PC-9 (cell line): ENCODE measurements at regions not wholly inside any gene's neighbourhood (a gene's known extent, or its start where the extent isn't known, plus 50 kb on each side); places are given as distances from the start of the nearest gene placed in this dataset.
A peak's percentile ranks its signal among the peaks of the same experiment; 100 is the strongest.

ENCODE experiments used
- BruUV-seq: library from RNA; stranded (reverse); fragments of 400-500 nt; replicated peaks from 2 replicates; lab custom pipeline; 2021; lab: Mats Ljungman, UMichigan
- CTCF ChIA-PET: fragments of 300-600 bp; sonication (Branson Sonifier 250); formaldehyde crosslinking; loops from one replicate; lab custom pipeline; 2022; ENCODE audit warnings: antibody characterized with exemption; lab: Charles Lee
- POLR2A ChIA-PET: fragments of 300-600 bp; sonication (Branson Sonifier 250); formaldehyde crosslinking; loops from one replicate; lab custom pipeline; 2022; ENCODE audit warnings: antibody characterized with exemption; ENCODE audit not compliant: unreplicated experiment; lab: Charles Lee
- DNase-seq, 2 experiments: peaks; one replicate each; pipeline versions ENCODE4 v3.0.0 to v3.0.0-alpha.2; 2015 to 2022; ENCODE audit warnings: mixed read lengths in 1 of 2
- H2AFZ ChIP-seq: fragments of 200-600 bp; sonication (generic); 2 replicates; pipeline ENCODE4 v1.8.1; 2017; ENCODE audit warnings: antibody characterized with exemption
- H3F3A ChIP-seq: fragments of 200-600 bp; sonication (generic); 2 replicates; pipeline ENCODE4 v1.8.1; 2017; ENCODE audit warnings: antibody characterized with exemption, mild to moderate bottlenecking, low read depth; ENCODE audit not compliant: insufficient read depth
- H3K27ac ChIP-seq: fragments of 200-600 bp; sonication (generic); 2 replicates; pipeline ENCODE4 v1.6.1; 2016; ENCODE audit warnings: mixed run types
- H3K27me3 ChIP-seq: fragments of 200-600 bp; sonication (generic); 2 replicates; pipeline ENCODE4 v1.6.1; 2016; ENCODE audit warnings: low read depth, mixed run types; ENCODE audit not compliant: insufficient read depth
- H3K36me3 ChIP-seq: fragments of 200-600 bp; sonication (generic); 2 replicates; pipeline ENCODE4 v1.6.1; 2016; ENCODE audit warnings: low read depth, mixed run types
- H3K4me1 ChIP-seq: fragments of 200-600 bp; sonication (generic); replicated peaks from 2 replicates; pipeline ENCODE4 v1.6.1; 2016; ENCODE audit warnings: mixed run types; ENCODE audit not compliant: insufficient read depth
- H3K4me2 ChIP-seq: fragments of 200-600 bp; sonication (generic); 2 replicates; pipeline ENCODE4 v1.6.1; 2017; ENCODE audit warnings: mixed run types
- H3K4me3 ChIP-seq: fragments of 200-600 bp; sonication (generic); 2 replicates; pipeline ENCODE4 v1.6.1; 2016; ENCODE audit warnings: mixed run types
- H3K79me2 ChIP-seq: fragments of 200-600 bp; sonication (generic); 2 replicates; pipeline ENCODE4 v1.6.1; 2017; ENCODE audit warnings: low read depth, mixed run types
- H3K9me2 ChIP-seq: fragments of 200-600 bp; sonication (generic); 2 replicates; pipeline ENCODE4 v1.8.1; 2017; ENCODE audit warnings: mild to moderate bottlenecking; ENCODE audit not compliant: insufficient read depth
- H3K9me3 ChIP-seq: fragments of 200-600 bp; sonication (generic); 2 replicates; pipeline ENCODE4 v1.8.1; 2016; ENCODE audit warnings: low read depth; ENCODE audit not compliant: insufficient read depth
- H4K20me1 ChIP-seq: fragments of 200-600 bp; sonication (generic); 2 replicates; pipeline ENCODE4 v1.8.1; 2017; ENCODE audit not compliant: insufficient read depth
- EZH2 ChIP-seq: fragments of 200-600 bp; sonication (generic); IDR thresholded peaks from 2 replicates; pipeline ENCODE4 v1.8.0; 2017; ENCODE audit warnings: antibody characterized with exemption, low read depth
- intact Hi-C: fragments of 100-400 bp; cut with micrococcal nuclease; formaldehyde crosslinking; loops from one replicate; pipeline ENCODE4 v1.10.0; 2022; ENCODE audit not compliant: unreplicated experiment
- TF ChIP-seq, protein P1 (sequence below): fragments of 200-600 bp; sonication (generic); conservative IDR thresholded peaks from 2 replicates; pipeline ENCODE4 v1.6.1; 2017; ENCODE audit warnings: mixed run types, antibody characterized with exemption, mild to moderate bottlenecking, moderate library complexity

DNA sequence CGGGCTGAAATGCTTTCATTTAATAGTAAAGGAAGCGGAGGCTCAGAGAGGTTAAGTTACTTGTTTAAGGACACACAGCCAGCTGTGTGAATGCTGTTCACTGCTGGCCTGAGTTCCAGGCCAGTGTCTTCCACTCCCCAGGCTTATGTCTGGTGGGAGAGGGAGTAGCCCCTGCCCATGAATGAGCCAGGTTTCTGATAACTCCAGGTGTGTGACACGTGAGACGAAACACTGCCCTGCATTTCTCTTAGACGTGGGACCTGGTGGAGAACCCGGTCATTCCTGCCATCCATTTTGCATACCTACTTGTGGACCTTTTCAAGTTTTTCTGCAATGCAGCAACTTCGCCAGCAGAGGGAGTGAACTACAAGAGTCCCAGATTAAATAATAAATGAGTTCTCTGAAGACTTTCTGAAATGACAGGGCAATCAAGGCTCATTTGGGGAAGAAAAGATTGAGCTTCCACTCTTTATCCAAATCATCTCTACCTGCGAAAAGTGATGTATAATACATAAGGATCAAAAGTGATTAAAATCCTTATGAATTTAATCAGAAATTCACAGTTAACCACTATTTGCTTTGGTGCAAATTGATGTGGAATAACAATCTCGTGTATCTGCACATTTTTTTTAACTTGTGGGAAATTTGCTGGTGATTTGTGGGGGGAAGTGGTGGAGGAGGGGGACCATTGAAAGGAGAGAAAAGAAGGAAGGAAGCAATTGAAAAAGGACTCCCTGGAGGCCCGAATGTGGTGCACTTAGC lies 79.4 kb upstream of the ASB18 start:
- no TSS peak for BruUV-seq
- no peak overlapping the region for H3K4me3 ChIP-seq
- peaks cover 84% of the 10 kb centered on the region for H3K27me3 ChIP-seq
- H3K36me3 ChIP-seq = no peaks in the 10 kb centered on the region
- no peak overlapping the region for H3K4me2 ChIP-seq
- no peaks in the 10 kb centered on the region for H3K4me1 ChIP-seq
- no peak for TF ChIP-seq EZH2
- TF ChIP-seq, protein P1, sequence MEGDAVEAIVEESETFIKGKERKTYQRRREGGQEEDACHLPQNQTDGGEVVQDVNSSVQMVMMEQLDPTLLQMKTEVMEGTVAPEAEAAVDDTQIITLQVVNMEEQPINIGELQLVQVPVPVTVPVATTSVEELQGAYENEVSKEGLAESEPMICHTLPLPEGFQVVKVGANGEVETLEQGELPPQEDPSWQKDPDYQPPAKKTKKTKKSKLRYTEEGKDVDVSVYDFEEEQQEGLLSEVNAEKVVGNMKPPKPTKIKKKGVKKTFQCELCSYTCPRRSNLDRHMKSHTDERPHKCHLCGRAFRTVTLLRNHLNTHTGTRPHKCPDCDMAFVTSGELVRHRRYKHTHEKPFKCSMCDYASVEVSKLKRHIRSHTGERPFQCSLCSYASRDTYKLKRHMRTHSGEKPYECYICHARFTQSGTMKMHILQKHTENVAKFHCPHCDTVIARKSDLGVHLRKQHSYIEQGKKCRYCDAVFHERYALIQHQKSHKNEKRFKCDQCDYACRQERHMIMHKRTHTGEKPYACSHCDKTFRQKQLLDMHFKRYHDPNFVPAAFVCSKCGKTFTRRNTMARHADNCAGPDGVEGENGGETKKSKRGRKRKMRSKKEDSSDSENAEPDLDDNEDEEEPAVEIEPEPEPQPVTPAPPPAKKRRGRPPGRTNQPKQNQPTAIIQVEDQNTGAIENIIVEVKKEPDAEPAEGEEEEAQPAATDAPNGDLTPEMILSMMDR = peak; percentile 95
- no peaks in the 10 kb centered on the region; the same call in 1 of the 2 replicates for H4K20me1 ChIP-seq
- ChIA-PET CTCF (no interaction called here), POLR2A (no interaction called here)
- DNase-seq = peak; percentile 60 to 65
- no peak overlapping the region for H3K27ac ChIP-seq
- no peaks in the 10 kb centered on the region for H3F3A ChIP-seq
- H3K79me2 ChIP-seq = no peaks in the 10 kb centered on the region
- no peaks in the 10 kb centered on the region for H3K9me2 ChIP-seq
- intact Hi-C loops = loop anchor here (1.0 to 10.0 kb wide), 2 partner anchors 569 to 717 kb away; no protein-coding TSS in a partner anchor
- H2AFZ ChIP-seq = no peak overlapping the region
- H3K9me3 ChIP-seq = no peaks in the 10 kb centered on the region

DNA sequence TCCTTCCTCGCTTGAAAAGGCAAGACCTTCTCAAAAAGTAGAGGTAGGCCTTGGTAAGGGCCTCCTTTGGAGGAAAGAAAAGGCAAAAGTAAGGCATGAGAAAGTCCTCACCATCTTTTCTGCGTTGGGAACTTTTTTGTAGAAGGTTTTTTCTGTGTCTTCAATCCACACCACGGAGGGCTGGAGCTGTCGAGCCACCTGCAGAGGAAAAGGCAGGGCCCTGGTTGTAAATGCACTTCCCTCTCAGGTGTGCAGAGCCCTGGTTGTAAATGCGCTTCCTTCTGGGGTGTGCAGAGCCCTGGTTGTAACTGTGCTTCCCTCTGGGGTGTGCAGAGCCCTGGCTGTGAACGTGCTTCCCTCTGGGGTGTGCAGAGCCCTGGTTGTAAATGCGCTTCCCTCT lies 80.2 kb upstream of the ASB18 start:
- no peak overlapping the region for H2AFZ ChIP-seq
- H3K27me3 ChIP-seq = peaks cover 84% of the 10 kb centered on the region
- CTCF ChIA-PET = no interaction called here
- no peak overlapping the region for H3K4me2 ChIP-seq
- no TSS peak for BruUV-seq
- no peaks in the 10 kb centered on the region for H3K4me1 ChIP-seq
- H4K20me1 ChIP-seq = no peaks in the 10 kb centered on the region; the same call in 1 of the 2 replicates
- no peaks in the 10 kb centered on the region for H3K9me3 ChIP-seq
- intact Hi-C loops = loop anchor here (10.0 kb wide), 1 partner anchor 570 kb away; no protein-coding TSS in a partner anchor
- H3K27ac ChIP-seq = no peak overlapping the region
- H3K79me2 ChIP-seq = no peaks in the 10 kb centered on the region
- no peaks in the 10 kb centered on the region for H3F3A ChIP-seq
- TF ChIP-seq, protein P1 = no peak
- no peak for TF ChIP-seq EZH2
- no peaks in the 10 kb centered on the region for H3K36me3 ChIP-seq
- no peaks in the 10 kb centered on the region for H3K9me2 ChIP-seq
- POLR2A ChIA-PET = no interaction called here
- no peak for DNase-seq
- H3K4me3 ChIP-seq = no peak overlapping the region

DNA sequence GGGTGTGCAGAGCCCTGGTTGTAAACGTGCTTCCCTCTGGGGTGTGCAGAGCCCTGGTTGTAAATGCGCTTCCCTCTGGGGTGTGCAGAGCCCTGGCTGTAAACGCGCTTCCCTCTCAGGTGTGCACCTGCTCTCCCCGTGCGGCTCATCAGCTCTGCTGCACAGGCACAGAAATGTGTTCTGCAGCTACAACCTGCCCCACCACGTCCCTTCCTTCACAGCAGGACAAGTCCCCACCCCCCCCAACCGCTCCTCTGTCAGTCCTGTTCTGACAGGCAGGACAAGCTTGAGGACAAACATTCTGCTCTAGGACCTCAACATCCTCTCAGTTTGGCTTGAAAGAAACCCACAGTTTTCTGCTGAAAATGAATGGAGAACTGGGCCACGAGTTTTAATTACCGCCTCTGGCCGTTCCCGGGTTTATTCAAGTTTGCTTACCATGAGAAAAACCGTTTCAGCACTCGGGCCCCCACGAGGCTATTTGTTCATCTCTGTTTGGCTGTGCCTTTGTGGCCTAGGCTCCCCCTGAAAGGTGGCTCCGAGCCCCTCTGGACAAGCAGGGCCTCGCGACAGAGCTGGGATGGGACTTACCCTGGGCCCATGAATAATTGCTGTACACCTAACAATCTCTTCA lies 81.0 kb upstream of the ASB18 start:
- H3F3A ChIP-seq = no peaks in the 10 kb centered on the region
- H4K20me1 ChIP-seq = no peaks in the 10 kb centered on the region; the same call in 1 of the 2 replicates
- no TSS peak for BruUV-seq
- H3K27ac ChIP-seq = no peak overlapping the region
- DNase-seq = no peak
- no peaks in the 10 kb centered on the region for H3K79me2 ChIP-seq
- ChIA-PET CTCF (no interaction called here), POLR2A (no interaction called here)
- no peak overlapping the region for H2AFZ ChIP-seq
- no peaks in the 10 kb centered on the region for H3K9me3 ChIP-seq
- TF ChIP-seq, protein P1 = no peak
- TF ChIP-seq EZH2 = no peak
- H3K36me3 ChIP-seq = no peaks in the 10 kb centered on the region
- H3K4me1 ChIP-seq = no peaks in the 10 kb centered on the region
- intact Hi-C loops = loop anchor here (10.0 kb wide), 1 partner anchor 570 kb away; no protein-coding TSS in a partner anchor
- no peaks in the 10 kb centered on the region for H3K9me2 ChIP-seq
- peaks cover 86% of the 10 kb centered on the region for H3K27me3 ChIP-seq
- no peak overlapping the region for H3K4me2 ChIP-seq
- no peak overlapping the region for H3K4me3 ChIP-seq
